ENCODE measurements at regions not wholly inside any gene's neighbourhood (a gene's known extent, or its start where the extent isn't known, plus 50 kb on each side); places are given as distances from the start of the nearest gene placed in this dataset.

DNA sequence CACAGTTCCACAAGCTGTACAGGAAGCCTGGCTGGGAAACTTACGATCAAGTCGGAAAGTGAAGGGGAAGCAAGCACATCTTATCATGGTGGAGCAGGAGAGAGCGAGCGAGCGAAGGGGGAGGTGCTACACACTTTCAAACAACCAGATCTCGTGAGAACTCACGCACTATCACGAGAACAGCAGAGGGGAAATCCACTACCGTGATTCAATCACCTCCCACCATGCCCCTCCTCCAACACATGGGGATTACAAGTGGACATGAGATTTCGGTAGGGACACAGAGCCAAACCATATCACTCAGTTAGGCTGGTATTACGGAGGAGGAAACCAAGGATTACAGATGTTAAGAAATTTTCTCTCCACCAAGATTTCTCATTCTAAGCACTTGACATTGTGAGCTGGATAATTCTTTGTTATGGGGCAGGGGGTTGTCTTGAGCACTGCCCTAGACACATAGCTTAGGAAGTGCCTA lies 262.0 kb upstream of the G2E3 start:
- Mint-ChIP-seq H3K27me3 (ENCODE audit: low read depth) (peaks cover 45% of the 10 kb centered on the region), H3K36me3 (no peaks in the 10 kb centered on the region), H3K4me3 (no peak overlapping the region), H3K27ac (no peak overlapping the region), H3K9me3 (no peaks in the 10 kb centered on the region), H3K4me1 (peaks cover 10% of the 10 kb centered on the region)
- TF ChIP-seq, protein P1, sequence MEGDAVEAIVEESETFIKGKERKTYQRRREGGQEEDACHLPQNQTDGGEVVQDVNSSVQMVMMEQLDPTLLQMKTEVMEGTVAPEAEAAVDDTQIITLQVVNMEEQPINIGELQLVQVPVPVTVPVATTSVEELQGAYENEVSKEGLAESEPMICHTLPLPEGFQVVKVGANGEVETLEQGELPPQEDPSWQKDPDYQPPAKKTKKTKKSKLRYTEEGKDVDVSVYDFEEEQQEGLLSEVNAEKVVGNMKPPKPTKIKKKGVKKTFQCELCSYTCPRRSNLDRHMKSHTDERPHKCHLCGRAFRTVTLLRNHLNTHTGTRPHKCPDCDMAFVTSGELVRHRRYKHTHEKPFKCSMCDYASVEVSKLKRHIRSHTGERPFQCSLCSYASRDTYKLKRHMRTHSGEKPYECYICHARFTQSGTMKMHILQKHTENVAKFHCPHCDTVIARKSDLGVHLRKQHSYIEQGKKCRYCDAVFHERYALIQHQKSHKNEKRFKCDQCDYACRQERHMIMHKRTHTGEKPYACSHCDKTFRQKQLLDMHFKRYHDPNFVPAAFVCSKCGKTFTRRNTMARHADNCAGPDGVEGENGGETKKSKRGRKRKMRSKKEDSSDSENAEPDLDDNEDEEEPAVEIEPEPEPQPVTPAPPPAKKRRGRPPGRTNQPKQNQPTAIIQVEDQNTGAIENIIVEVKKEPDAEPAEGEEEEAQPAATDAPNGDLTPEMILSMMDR (IDR thresholded peaks at IDR 0.05; ENCODE audit: unreplicated experiment) = no peak
- DNase-seq (ENCODE audit: low spot score in 2 of 2, unreplicated experiment in 2 of 2) = no peak

DNA sequence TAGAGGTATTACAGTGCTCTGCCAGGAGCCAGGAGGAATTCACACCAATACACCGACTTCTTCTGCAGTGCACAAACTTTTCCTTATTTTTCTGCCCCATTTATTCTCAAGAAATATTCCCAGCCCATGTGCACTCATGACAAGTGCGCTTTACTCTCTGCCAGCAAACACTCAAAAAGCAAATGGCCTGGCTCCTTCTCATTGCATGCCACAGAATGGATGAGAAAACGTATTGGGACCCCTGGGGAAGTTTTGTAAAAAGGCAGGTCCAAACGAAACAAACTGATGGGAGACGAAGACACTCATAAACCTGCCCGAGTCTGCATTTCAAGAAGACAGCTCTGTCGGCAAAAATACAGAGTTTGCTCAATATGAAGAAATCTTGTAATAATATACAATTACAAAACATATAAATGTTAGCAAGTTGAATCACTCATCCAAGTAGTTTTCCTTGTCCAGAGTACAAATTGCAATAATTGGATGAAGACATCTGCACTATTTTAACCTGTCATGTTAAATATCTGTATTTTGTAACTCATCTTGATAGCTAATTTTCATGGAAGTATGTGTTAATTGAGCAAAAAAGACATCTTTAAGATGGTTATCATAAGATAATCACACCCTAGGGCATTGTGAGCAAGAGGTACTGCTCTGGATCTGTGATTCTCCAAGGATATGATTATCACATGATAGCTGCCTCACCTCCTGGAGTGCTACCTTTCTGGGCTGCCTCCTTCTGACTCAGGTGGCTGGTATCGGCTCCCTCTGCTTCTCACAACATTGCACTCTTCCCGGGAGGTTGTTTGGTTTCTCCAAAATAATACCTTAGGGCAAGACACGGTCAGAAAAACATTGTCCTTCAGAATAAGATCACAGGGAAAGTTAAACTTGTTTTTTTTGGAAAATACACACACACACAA lies 260.8 kb upstream of the G2E3 start:
- TF ChIP-seq, protein P1 (IDR thresholded peaks at IDR 0.05; ENCODE audit: unreplicated experiment) = no peak
- Mint-ChIP-seq H3K27ac (no peak overlapping the region), H3K36me3 (no peaks in the 10 kb centered on the region), H3K9me3 (no peaks in the 10 kb centered on the region), H3K27me3 (ENCODE audit: low read depth) (peaks cover 41% of the 10 kb centered on the region), H3K4me3 (no peak overlapping the region), H3K4me1 (peaks cover 10% of the 10 kb centered on the region)
- no peak for DNase-seq (ENCODE audit: low spot score in 2 of 2, unreplicated experiment in 2 of 2)

DNA sequence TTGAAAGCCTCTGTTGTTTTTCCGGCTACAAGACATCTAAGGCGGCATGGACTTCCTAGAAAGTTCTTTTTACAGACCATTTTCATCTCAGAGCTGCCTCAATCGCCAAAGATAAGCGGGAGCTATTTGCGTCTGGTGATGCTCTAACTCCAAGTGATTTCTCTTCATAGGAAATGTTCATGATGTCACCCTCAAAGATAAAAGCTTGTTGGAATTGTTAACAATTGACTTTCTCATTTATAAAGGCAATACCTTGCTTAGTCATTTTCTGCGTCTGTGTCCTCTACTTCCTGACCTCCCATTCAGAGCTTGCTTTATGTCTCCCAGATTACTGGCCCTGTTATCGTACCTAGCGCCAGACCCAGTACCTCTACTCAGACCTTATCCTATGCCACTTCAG lies 259.0 kb upstream of the G2E3 start:
- H3K27ac Mint-ChIP-seq = no peak overlapping the region
- H3K4me3 Mint-ChIP-seq = no peak overlapping the region
- H3K27me3 Mint-ChIP-seq (ENCODE audit: low read depth) = peaks cover 38% of the 10 kb centered on the region
- H3K36me3 Mint-ChIP-seq = no peaks in the 10 kb centered on the region
- DNase-seq (ENCODE audit: low spot score in 2 of 2, unreplicated experiment in 2 of 2) = no peak
- peaks cover 10% of the 10 kb centered on the region for H3K4me1 Mint-ChIP-seq
- no peaks in the 10 kb centered on the region for H3K9me3 Mint-ChIP-seq
- TF ChIP-seq, protein P1 (IDR thresholded peaks at IDR 0.05; ENCODE audit: unreplicated experiment) = no peak

DNA sequence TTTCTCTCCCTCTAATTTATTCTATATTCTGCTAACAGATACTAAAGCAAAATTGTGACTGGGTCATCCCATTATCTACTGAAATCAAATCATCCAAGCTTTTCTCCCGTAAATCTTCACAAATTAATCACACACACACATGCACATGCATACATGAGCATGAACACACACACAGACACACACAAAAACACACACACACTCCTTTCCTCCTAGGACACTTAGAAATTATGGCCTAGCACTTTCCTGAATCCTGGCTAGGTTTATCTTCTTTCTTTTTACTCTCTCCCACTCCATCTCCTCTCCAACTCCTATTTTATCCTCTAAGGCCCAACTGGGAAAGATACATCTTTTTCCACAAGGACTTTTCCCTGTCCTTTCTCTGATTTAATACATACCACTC lies 255.6 kb upstream of the G2E3 start:
- H3K4me3 Mint-ChIP-seq = no peak overlapping the region

DNA sequence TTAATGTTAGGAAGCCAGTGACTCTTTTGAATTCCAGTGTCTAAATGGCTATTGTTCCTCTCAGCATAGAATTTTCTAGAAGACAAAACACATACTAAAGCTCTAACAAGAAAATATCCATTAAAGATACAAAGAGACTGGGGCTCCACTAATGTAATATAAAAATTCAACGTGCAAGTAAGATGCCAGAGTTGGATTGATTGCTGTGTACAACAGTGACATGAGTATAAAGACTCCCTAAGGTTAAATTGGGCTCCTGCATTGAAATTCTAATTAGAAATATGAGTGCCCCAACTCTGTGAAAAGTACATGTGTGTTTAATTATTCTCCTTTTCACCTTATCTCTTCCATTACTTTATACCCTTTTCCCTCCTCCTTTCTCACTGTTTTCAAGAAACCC lies 253.6 kb upstream of the G2E3 start:
- no peaks in the 10 kb centered on the region for H3K9me3 Mint-ChIP-seq
- TF ChIP-seq, protein P1 (IDR thresholded peaks at IDR 0.05; ENCODE audit: unreplicated experiment) = no peak
- H3K4me3 Mint-ChIP-seq = no peak overlapping the region
- no peaks in the 10 kb centered on the region for H3K36me3 Mint-ChIP-seq
- no peaks in the 10 kb centered on the region for H3K4me1 Mint-ChIP-seq
- H3K27ac Mint-ChIP-seq = no peak overlapping the region
- no peak for DNase-seq (ENCODE audit: low spot score in 2 of 2, unreplicated experiment in 2 of 2)
- H3K27me3 Mint-ChIP-seq (ENCODE audit: low read depth) = peaks cover 19% of the 10 kb centered on the region

More for the DNA sequence above, 255.6 kb upstream of the G2E3 start:
- H3K36me3 Mint-ChIP-seq = no peaks in the 10 kb centered on the region
- peaks cover 21% of the 10 kb centered on the region for H3K27me3 Mint-ChIP-seq (ENCODE audit: low read depth)
- TF ChIP-seq, protein P1 (IDR thresholded peaks at IDR 0.05; ENCODE audit: unreplicated experiment) = no peak
- no peaks in the 10 kb centered on the region for H3K9me3 Mint-ChIP-seq
- DNase-seq (ENCODE audit: low spot score in 2 of 2, unreplicated experiment in 2 of 2) = no peak
- no peak overlapping the region for H3K27ac Mint-ChIP-seq
- peaks cover 10% of the 10 kb centered on the region for H3K4me1 Mint-ChIP-seq
